ENCODE measurements at regions not wholly inside any gene's neighbourhood (a gene's known extent, or its start where the extent isn't known, plus 50 kb on each side); places are given as distances from the start of the nearest gene placed in this dataset.

DNA sequence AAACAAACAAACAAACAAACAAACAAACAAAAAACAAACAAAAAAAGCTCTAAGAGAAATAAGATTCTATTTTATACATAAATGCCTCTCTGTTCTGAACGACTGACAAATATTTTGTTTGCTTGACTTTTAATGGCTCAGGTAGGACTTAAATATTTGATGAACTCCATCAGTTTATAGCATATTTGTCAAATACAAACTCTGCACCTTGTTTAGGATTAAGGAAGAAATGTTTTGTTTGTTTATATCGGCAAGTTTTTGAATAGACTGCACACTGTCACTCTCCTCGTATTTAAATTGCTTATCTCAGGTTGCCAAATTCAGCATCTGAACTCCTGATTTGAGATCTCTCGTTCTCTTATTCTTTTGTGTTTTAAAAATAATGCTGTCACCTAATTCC lies 1499.7 kb upstream of the SLC10A2 start:
- CTCF ChIA-PET, result no interaction called here
- no peaks in the 10 kb centered on the region for H3K36me3 ChIP-seq (ENCODE audit: control insufficient read depth in 2 of 2, insufficient read depth in 1 of 2, low read length in 2 of 2)

GRCh38 chr13:104553896-104554295 lies 1487.7 kb upstream of the SLC10A2 start:
- Histone ChIP-seq H3K4me1 (ENCODE audit: control insufficient read depth, insufficient read depth, low read length) (peaks cover 2% of the 10 kb centered on the region; the same call in 1 of the 2 replicates), H3K36me3 (ENCODE audit: control insufficient read depth in 2 of 2, insufficient read depth in 1 of 2, low read length in 2 of 2) (no peaks in the 10 kb centered on the region), H3K4me3 (ENCODE audit: low read depth, low read length) (no peak overlapping the region), H3K27ac (ENCODE audit: extremely low read depth, low read depth, low read length) (no peak overlapping the region), H3K9me3 (ENCODE audit: control insufficient read depth, insufficient read depth, low read depth, low read length) (no peaks in the 10 kb centered on the region)
- ChIA-PET CTCF (interaction anchor here (0.6 kb wide), 1 partner anchor 648 kb away, joined by 5 read pairs; no protein-coding TSS in a partner anchor), POLR2A (no interaction called here)
- TF ChIP-seq YY1 (tag by site-specific recombination; IDR thresholded peaks at IDR 0.05) (no peak), SP3 (tag by site-specific recombination; IDR thresholded peaks at IDR 0.05) (no peak), REPIN1 (tag by site-specific recombination; IDR thresholded peaks at IDR 0.05; ENCODE audit: low read depth) (no peak), ZNF623 (tag by site-specific recombination; IDR thresholded peaks at IDR 0.05) (no peak), ZNF629 (tag by site-specific recombination; IDR thresholded peaks at IDR 0.05) (no peak), ZNF391 (tag by site-specific recombination; IDR thresholded peaks at IDR 0.05; ENCODE audit: borderline replicate concordance, low read depth) (no peak), ZNF341 (tag by site-specific recombination; IDR thresholded peaks at IDR 0.05; ENCODE audit: low read depth) (no peak), BCL11B (tag by site-specific recombination; IDR thresholded peaks at IDR 0.05; ENCODE audit: low read depth) (no peak), ZNF248 (tag by site-specific recombination; IDR thresholded peaks at IDR 0.05) (no peak), GLIS2 (tag by site-specific recombination; IDR thresholded peaks at IDR 0.05) (no peak), MEIS1 (CRISPR knock-in tag; IDR thresholded peaks at IDR 0.05; ENCODE audit: borderline replicate concordance) (no peak), ZNF2 (tag by site-specific recombination; IDR thresholded peaks at IDR 0.05) (no peak), ELK4 (IDR thresholded peaks at IDR 0.05; ENCODE audit: borderline replicate concordance, low read depth, low read length) (no peak), ZNF449 (tag by site-specific recombination; IDR thresholded peaks at IDR 0.05) (no peak), ZNF701 (tag by site-specific recombination; IDR thresholded peaks at IDR 0.05) (no peak), ZBTB17 (tag by site-specific recombination; IDR thresholded peaks at IDR 0.05) (no peak), ZNF692 (tag by site-specific recombination; IDR thresholded peaks at IDR 0.05) (no peak)
- TF ChIP-seq, protein P1, sequence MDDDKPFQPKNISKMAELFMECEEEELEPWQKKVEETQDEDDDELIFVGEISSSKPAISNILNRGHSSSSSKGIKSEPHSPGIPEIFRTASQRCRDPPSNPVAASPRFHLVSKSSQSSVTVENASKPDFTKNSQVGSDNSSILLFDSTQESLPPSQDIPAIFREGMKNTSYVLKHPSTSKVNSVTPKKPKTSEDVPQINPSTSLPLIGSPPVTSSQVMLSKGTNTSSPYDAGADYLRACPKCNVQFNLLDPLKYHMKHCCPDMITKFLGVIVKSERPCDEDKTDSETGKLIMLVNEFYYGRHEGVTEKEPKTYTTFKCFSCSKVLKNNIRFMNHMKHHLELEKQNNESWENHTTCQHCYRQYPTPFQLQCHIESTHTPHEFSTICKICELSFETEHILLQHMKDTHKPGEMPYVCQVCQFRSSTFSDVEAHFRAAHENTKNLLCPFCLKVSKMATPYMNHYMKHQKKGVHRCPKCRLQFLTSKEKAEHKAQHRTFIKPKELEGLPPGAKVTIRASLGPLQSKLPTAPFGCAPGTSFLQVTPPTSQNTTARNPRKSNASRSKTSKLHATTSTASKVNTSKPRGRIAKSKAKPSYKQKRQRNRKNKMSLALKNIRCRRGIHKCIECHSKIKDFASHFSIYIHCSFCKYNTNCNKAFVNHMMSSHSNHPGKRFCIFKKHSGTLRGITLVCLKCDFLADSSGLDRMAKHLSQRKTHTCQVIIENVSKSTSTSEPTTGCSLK (tag by site-specific recombination; IDR thresholded peaks at IDR 0.05), result no peak

More for the DNA sequence above, 1499.7 kb upstream of the SLC10A2 start:
- Histone ChIP-seq H3K9me3 (ENCODE audit: control insufficient read depth, insufficient read depth, low read depth, low read length) (no peaks in the 10 kb centered on the region), H3K4me3 (ENCODE audit: low read depth, low read length) (no peak overlapping the region), H3K27ac (ENCODE audit: extremely low read depth, low read depth, low read length) (no peak overlapping the region), H3K4me1 (ENCODE audit: control insufficient read depth, insufficient read depth, low read length) (no peaks in the 10 kb centered on the region)
- TF ChIP-seq ZNF660 (tag by site-specific recombination; IDR thresholded peaks at IDR 0.05) (no peak), ZNF211 (tag by site-specific recombination; IDR thresholded peaks at IDR 0.05; ENCODE audit: low read depth) (no peak), IKZF3 (tag by site-specific recombination; IDR thresholded peaks at IDR 0.05) (no peak), ZNF174 (tag by site-specific recombination; IDR thresholded peaks at IDR 0.05) (no peak), KLF8 (tag by site-specific recombination; IDR thresholded peaks at IDR 0.05) (no peak), ZNF501 (tag by site-specific recombination; IDR thresholded peaks at IDR 0.05) (no peak), ZNF302 (tag by site-specific recombination; IDR thresholded peaks at IDR 0.05; ENCODE audit: low read depth) (no peak), ZNF404 (tag by site-specific recombination; IDR thresholded peaks at IDR 0.05) (no peak), ZNF837 (tag by site-specific recombination; IDR thresholded peaks at IDR 0.05) (no peak)
- TF ChIP-seq, protein P2, sequence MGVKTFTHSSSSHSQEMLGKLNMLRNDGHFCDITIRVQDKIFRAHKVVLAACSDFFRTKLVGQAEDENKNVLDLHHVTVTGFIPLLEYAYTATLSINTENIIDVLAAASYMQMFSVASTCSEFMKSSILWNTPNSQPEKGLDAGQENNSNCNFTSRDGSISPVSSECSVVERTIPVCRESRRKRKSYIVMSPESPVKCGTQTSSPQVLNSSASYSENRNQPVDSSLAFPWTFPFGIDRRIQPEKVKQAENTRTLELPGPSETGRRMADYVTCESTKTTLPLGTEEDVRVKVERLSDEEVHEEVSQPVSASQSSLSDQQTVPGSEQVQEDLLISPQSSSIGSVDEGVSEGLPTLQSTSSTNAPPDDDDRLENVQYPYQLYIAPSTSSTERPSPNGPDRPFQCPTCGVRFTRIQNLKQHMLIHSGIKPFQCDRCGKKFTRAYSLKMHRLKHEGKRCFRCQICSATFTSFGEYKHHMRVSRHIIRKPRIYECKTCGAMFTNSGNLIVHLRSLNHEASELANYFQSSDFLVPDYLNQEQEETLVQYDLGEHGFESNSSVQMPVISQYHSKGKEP (tag by site-specific recombination; IDR thresholded peaks at IDR 0.05), result no peak
- POLR2A ChIA-PET, result no interaction called here
